IMR-90 (cell line): ENCODE measurements at regions not wholly inside any gene's neighbourhood (a gene's known extent, or its start where the extent isn't known, plus 50 kb on each side); places are given as distances from the start of the nearest gene placed in this dataset.

ENCODE experiments used
- ATAC-seq: fragments of 200-7000 bp; cut with Tn5 transposase; 2 replicates; pipeline ENCODE4 v1.9.1; 2020; ENCODE audit warnings: low read depth, mild to moderate bottlenecking, moderate library complexity
- BruUV-seq: library from RNA; stranded (reverse); fragments of 400-500 nt; replicated peaks from 2 replicates; lab custom pipeline; 2021; lab: Mats Ljungman, UMichigan
- CTCF ChIA-PET: fragments of 300-600 bp; formaldehyde crosslinking; extraction: SDS; loops from one replicate; lab custom pipeline; 2021; ENCODE audit warnings: antibody characterized with exemption; lab: Yijun Ruan, JAX
- POLR2A ChIA-PET: fragments of 300-600 bp; sonication (Branson Sonifier 250); formaldehyde crosslinking; loops from one replicate; lab custom pipeline; 2022; ENCODE audit warnings: antibody characterized with exemption; ENCODE audit not compliant: unreplicated experiment; lab: Charles Lee
- DNase-seq: peaks from one replicate; pipeline ENCODE4 v3.0.0; 2013
- H2AFZ ChIP-seq: replicated peaks from 2 replicates; pipeline ENCODE3; 2013; ENCODE audit warnings: low read length, mild to moderate bottlenecking; ENCODE audit not compliant: poor library complexity
- H2AK5ac ChIP-seq: 2 replicates; pipeline ENCODE4 v1.6.1; 2013; ENCODE audit warnings: low read depth, low read length, inconsistent platforms
- H2AK9ac ChIP-seq: replicated peaks from 2 replicates; pipeline ENCODE3; 2013; ENCODE audit warnings: mild to moderate bottlenecking, low read depth, low read length, moderate library complexity; ENCODE audit not compliant: poor library complexity
- H2BK120ac ChIP-seq: 2 replicates; pipeline ENCODE4 v1.6.1; 2013; ENCODE audit warnings: low read depth, low read length, inconsistent platforms
- H2BK15ac ChIP-seq: 3 replicates; pipeline ENCODE4 v1.6.1; 2013; ENCODE audit warnings: low read depth, low read length, inconsistent platforms
- H2BK20ac ChIP-seq: 2 replicates; pipeline ENCODE4 v1.6.1; 2013; ENCODE audit warnings: low read depth, mild to moderate bottlenecking, inconsistent platforms, low read length, moderate library complexity
- H2BK5ac ChIP-seq: 2 replicates; pipeline ENCODE4 v1.6.1; 2013; ENCODE audit warnings: mild to moderate bottlenecking, low read depth, low read length, inconsistent platforms; ENCODE audit not compliant: poor library complexity, severe bottlenecking
- H3K14ac ChIP-seq: replicated peaks from 2 replicates; pipeline ENCODE4 v1.6.1; 2013; ENCODE audit warnings: low read depth, low read length, inconsistent platforms
- H3K18ac ChIP-seq: 2 replicates; pipeline ENCODE4 v1.6.1; 2013; ENCODE audit warnings: low read depth, low read length, control low read depth
- H3K23ac ChIP-seq: 2 replicates; pipeline ENCODE4 v1.6.1; 2013; ENCODE audit warnings: low read depth, low read length, inconsistent platforms
- H3K27ac ChIP-seq: 2 replicates; pipeline ENCODE4 v1.5.1; 2013; ENCODE audit warnings: mild to moderate bottlenecking, control low read depth, low read length; ENCODE audit not compliant: insufficient read depth
- H3K27me3 ChIP-seq: 2 replicates; pipeline ENCODE4 v1.6.1; 2013; ENCODE audit warnings: low read length; ENCODE audit not compliant: control insufficient read depth, insufficient read depth
- H3K36me3 ChIP-seq: 2 replicates; pipeline ENCODE4 v1.6.1; 2013; ENCODE audit warnings: low read length, mixed read lengths; ENCODE audit not compliant: control insufficient read depth, insufficient read depth
- H3K4ac ChIP-seq: 2 replicates; pipeline ENCODE4 v1.6.1; 2013; ENCODE audit warnings: low read depth, low read length, inconsistent platforms
- H3K4me1 ChIP-seq: 2 replicates; pipeline ENCODE4 v1.6.1; 2013; ENCODE audit warnings: low read length, mixed read lengths; ENCODE audit not compliant: control insufficient read depth, insufficient read depth
- H3K4me2 ChIP-seq: 2 replicates; pipeline ENCODE4 v1.6.1; 2013; ENCODE audit warnings: low read depth, mild to moderate bottlenecking, control low read depth, low read length, moderate library complexity
- H3K4me3 ChIP-seq: 2 replicates; pipeline ENCODE4 v1.5.1; 2013; ENCODE audit warnings: low read depth, mild to moderate bottlenecking, control low read depth, low read length, moderate library complexity; ENCODE audit not compliant: insufficient read depth
- H3K56ac ChIP-seq: 2 replicates; pipeline ENCODE4 v1.6.1; 2013; ENCODE audit warnings: low read length, inconsistent platforms; ENCODE audit not compliant: insufficient read depth; ENCODE audit errors: extremely low read depth
- H3K79me1 ChIP-seq, 2 experiments: 2 replicates each; pipeline ENCODE4 v1.6.1; 2013; ENCODE audit warnings: low read length in 2 of 2, inconsistent platforms in 1 of 2, low read depth in 1 of 2
- H3K9ac ChIP-seq: 2 replicates; pipeline ENCODE4 v1.6.1; 2013; ENCODE audit warnings: low read depth, low read length, control low read depth
- H3K9me1 ChIP-seq: 2 replicates; pipeline ENCODE4 v1.6.1; 2013; ENCODE audit warnings: low read length, inconsistent platforms; ENCODE audit not compliant: insufficient read depth
- H3K9me3 ChIP-seq: 2 replicates; pipeline ENCODE4 v1.6.1; 2013; ENCODE audit warnings: low read length; ENCODE audit not compliant: control insufficient read depth, insufficient read depth
- H4K20me1 ChIP-seq: 2 replicates; pipeline ENCODE4 v1.6.1; 2013; ENCODE audit warnings: low read length, inconsistent platforms; ENCODE audit not compliant: insufficient read depth
- H4K5ac ChIP-seq: 2 replicates; pipeline ENCODE4 v1.6.1; 2013; ENCODE audit warnings: mild to moderate bottlenecking, low read depth, low read length, control low read depth
- H4K8ac ChIP-seq, 2 experiments: 2 replicates each; pipeline ENCODE4 v1.6.1; 2013; ENCODE audit warnings: low read depth in 2 of 2, low read length in 2 of 2, control low read depth in 1 of 2, inconsistent platforms in 1 of 2
- H4K91ac ChIP-seq: 2 replicates; pipeline ENCODE4 v1.6.1; 2013; ENCODE audit warnings: low read depth, low read length, inconsistent platforms; ENCODE audit not compliant: insufficient read depth
- BHLHE40 ChIP-seq: fragments of 150-350 bp; IDR thresholded peaks from 2 replicates; pipeline ENCODE4 v1.6.1; 2016; ENCODE audit warnings: mild to moderate bottlenecking, low read depth, low read length
- MAFK ChIP-seq: IDR thresholded peaks from 2 replicates; pipeline ENCODE4 v1.6.1; 2012; ENCODE audit warnings: low read depth, low read length, improper control_type of control experiment
- MXI1 ChIP-seq: IDR thresholded peaks from 2 replicates; pipeline ENCODE4 v1.6.1; 2012; ENCODE audit warnings: low read depth, mild to moderate bottlenecking, low read length, moderate library complexity, borderline replicate concordance
- POLR2A ChIP-seq: IDR thresholded peaks from 2 replicates; pipeline ENCODE4 v1.6.1; 2012; ENCODE audit warnings: mild to moderate bottlenecking, low read depth, low read length
- RCOR1 ChIP-seq: IDR thresholded peaks from 2 replicates; pipeline ENCODE4 v1.6.1; 2012; ENCODE audit warnings: mild to moderate bottlenecking, low read length, improper control_type of control experiment; ENCODE audit not compliant: insufficient replicate concordance
- SMC3 ChIP-seq: fragments of 150-350 bp; IDR thresholded peaks from 2 replicates; pipeline ENCODE4 v1.6.1; 2016; ENCODE audit warnings: low read depth, mild to moderate bottlenecking, antibody characterized with exemption, low read length, moderate library complexity
- WGBS, 2 experiments: methylation state at CpG; one replicate each; pipeline versions ENCODE4 v1.1.5 to v1.1.7; 2013; ENCODE audit warnings: missing lambda C conversion rate in 2 of 2; ENCODE audit not compliant: insufficient read length in 1 of 2; ENCODE audit errors: extremely low coverage in 2 of 2; 5-methylcytosine and 5-hydroxymethylcytosine counted together
- dilution Hi-C: fragments of 300-500 bp; cut with HindIII; formaldehyde crosslinking; loops from one replicate; pipeline ENCODE4 v1.14.3; 2018; ENCODE audit warnings: low sequenced_read_pairs; ENCODE audit not compliant: unreplicated experiment
- in situ Hi-C: fragments of 300-500 bp; cut with MboI; formaldehyde crosslinking; loops from 3 replicates; pipeline ENCODE4 v1.14.3; 2019; ENCODE audit warnings: low sequenced_read_pairs, inconsistent platforms, mixed read lengths
- intact Hi-C: fragments of 100-400 bp; cut with micrococcal nuclease; formaldehyde crosslinking; loops from 2 replicates; pipeline ENCODE4 v1.10.0; 2022
- TF ChIP-seq, protein P1 (sequence below): conservative IDR thresholded peaks from 2 replicates; pipeline ENCODE4 v1.5.1; 2012; ENCODE audit warnings: mild to moderate bottlenecking, low read depth, low read length, improper control_type of control experiment
- TF ChIP-seq, protein P2 (sequence below): fragments of 150-350 bp; IDR thresholded peaks from 2 replicates; pipeline ENCODE4 v1.6.1; 2017; ENCODE audit warnings: mild to moderate bottlenecking, antibody characterized with exemption, low read length, low read depth

DNA sequence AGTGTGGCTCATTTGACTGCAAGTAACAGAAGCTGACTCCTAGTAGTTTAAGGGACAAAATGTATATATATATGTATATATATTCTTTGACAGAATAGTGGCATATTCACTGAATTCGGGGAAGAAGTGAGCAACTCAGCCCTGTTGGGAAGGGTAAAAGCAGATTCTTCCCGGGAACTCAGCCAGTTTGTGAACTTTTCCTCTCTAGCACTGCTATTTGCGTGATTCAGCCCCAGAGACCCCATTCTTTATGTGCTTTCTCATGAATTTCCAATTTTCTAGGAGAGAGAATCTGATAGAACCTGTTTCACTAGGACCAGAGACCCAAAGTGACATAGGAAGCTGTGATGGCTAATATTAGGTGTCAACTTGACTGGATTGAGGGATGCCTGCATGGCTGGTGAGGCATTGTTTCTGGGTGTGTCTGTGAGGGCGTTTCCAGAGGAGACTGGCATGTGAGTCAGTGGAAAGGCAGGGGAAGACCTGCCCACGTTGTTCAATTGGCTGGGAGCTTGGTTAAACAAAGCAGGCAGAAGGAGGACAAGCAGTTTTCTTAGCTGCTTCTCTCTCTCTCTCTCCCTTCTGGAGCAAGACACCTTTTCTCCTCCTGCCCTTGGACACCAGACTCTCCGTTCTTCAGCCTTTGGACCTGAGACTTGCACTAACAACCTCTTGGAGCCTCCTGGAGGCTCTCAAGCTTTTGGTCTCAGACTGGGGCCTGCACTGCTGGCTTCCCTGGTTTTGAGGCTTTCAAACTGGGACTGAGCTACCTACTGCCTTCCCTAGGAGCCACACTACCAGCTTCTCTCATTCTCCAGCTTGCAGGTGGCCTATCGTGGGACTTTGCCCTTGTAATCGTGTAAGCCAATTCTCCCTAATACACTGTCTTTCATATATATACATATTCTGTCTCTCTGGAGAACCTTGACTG, 93.4 kb upstream of the KCNK1 start:
- H2BK120ac ChIP-seq: no peak overlapping the region
- H3K9me3 ChIP-seq: peaks cover 15% of the 10 kb centered on the region
- dilution Hi-C loops: no loop called here
- H4K5ac ChIP-seq: no peak overlapping the region
- no peak overlapping the region for H2AK9ac ChIP-seq
- POLR2A ChIA-PET: no interaction called here
- H3K56ac ChIP-seq: no peak overlapping the region
- H3K14ac ChIP-seq: no peak overlapping the region
- no peak overlapping the region for H2AFZ ChIP-seq
- H3K23ac ChIP-seq: no peak overlapping the region
- no peak overlapping the region for H4K91ac ChIP-seq
- no peaks in the 10 kb centered on the region for H3K27me3 ChIP-seq
- no peak overlapping the region for H3K18ac ChIP-seq
- intact Hi-C loops: no loop called here
- H2BK15ac ChIP-seq: no peak overlapping the region
- CTCF ChIA-PET: no interaction called here
- no peak overlapping the region for H3K4ac ChIP-seq
- no peaks in the 10 kb centered on the region for H4K20me1 ChIP-seq
- H2BK5ac ChIP-seq: no peak overlapping the region
- H3K27ac ChIP-seq: no peak overlapping the region
- H3K36me3 ChIP-seq: no peaks in the 10 kb centered on the region
- in situ Hi-C loops: no loop called here
- DNase-seq: no peak
- H4K8ac ChIP-seq: no peak overlapping the region
- TF ChIP-seq, protein P1, sequence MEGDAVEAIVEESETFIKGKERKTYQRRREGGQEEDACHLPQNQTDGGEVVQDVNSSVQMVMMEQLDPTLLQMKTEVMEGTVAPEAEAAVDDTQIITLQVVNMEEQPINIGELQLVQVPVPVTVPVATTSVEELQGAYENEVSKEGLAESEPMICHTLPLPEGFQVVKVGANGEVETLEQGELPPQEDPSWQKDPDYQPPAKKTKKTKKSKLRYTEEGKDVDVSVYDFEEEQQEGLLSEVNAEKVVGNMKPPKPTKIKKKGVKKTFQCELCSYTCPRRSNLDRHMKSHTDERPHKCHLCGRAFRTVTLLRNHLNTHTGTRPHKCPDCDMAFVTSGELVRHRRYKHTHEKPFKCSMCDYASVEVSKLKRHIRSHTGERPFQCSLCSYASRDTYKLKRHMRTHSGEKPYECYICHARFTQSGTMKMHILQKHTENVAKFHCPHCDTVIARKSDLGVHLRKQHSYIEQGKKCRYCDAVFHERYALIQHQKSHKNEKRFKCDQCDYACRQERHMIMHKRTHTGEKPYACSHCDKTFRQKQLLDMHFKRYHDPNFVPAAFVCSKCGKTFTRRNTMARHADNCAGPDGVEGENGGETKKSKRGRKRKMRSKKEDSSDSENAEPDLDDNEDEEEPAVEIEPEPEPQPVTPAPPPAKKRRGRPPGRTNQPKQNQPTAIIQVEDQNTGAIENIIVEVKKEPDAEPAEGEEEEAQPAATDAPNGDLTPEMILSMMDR: no peak
- TF ChIP-seq POLR2A: no peak
- TF ChIP-seq MXI1: no peak
- no peak for TF ChIP-seq MAFK
- no peak for TF ChIP-seq BHLHE40
- TF ChIP-seq, protein P2, sequence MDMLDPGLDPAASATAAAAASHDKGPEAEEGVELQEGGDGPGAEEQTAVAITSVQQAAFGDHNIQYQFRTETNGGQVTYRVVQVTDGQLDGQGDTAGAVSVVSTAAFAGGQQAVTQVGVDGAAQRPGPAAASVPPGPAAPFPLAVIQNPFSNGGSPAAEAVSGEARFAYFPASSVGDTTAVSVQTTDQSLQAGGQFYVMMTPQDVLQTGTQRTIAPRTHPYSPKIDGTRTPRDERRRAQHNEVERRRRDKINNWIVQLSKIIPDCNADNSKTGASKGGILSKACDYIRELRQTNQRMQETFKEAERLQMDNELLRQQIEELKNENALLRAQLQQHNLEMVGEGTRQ: no peak
- no peak for TF ChIP-seq SMC3
- TF ChIP-seq RCOR1: no peak
- H3K79me1 ChIP-seq: no peaks in the 10 kb centered on the region
- no peak overlapping the region for H2BK20ac ChIP-seq
- no peak overlapping the region for H3K9ac ChIP-seq
- ATAC-seq: no peak
- WGBS, 2 experiments: no CpG with 5 or more reads among the region's 8 CpGs
- no TSS peak for BruUV-seq
- H3K4me1 ChIP-seq: no peaks in the 10 kb centered on the region
- H2AK5ac ChIP-seq: no peak overlapping the region
- no peak overlapping the region for H3K4me3 ChIP-seq
- H3K9me1 ChIP-seq: no peaks in the 10 kb centered on the region
- H3K4me2 ChIP-seq: no peak overlapping the region
